ENCODE measurements at regions not wholly inside any gene's neighbourhood (a gene's known extent, or its start where the extent isn't known, plus 50 kb on each side); places are given as distances from the start of the nearest gene placed in this dataset.

GRCh38 chr6:25068866-25069265 lies 133.1 kb upstream of the RIPOR2 start:
- no peak for DNase-seq (ENCODE audit: low spot score)

DNA sequence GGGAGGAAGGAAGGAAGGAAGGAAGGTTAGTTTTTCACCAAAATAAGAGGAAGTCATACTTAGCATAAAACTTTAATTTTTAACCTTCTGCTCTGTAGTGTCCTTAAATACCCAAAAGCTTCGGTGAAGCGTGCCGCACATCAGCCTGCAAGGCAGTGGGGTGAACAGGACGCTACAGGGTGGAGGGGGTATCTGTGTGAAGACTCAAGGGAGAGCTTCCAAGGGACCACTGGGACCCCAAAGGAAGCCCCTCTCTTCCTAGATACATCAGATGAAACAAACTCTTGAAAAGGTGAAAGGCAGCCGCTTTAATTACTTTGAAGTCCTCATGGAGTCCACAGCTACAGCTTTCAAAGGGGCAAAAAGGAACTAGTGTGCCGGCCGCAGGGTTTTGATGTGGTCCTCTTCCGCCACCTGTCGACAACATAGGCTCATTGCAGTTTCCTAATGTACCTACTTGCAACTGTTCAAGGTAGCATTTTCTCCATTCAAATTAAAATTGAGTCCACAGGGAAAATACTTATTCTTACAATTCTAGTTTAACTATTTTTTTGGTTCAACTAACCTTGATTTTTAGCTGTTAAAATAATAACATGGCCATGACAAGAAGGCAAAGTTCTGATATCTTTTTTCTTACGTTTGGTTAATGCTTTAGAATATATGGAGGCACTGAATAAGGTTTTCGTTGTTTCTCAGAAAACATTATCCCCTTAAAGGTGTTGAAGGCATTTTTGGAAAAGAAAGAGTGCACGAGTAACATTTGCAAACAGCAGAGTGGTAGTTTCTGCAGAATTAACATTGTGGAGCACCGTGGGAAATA lies 135.0 kb upstream of the RIPOR2 start:
- peak; percentile 79 for DNase-seq (ENCODE audit: low spot score)

GRCh38 chr6:25078141-25078540 lies 142.4 kb upstream of the RIPOR2 start:
- DNase-seq (ENCODE audit: low spot score): no peak

DNA sequence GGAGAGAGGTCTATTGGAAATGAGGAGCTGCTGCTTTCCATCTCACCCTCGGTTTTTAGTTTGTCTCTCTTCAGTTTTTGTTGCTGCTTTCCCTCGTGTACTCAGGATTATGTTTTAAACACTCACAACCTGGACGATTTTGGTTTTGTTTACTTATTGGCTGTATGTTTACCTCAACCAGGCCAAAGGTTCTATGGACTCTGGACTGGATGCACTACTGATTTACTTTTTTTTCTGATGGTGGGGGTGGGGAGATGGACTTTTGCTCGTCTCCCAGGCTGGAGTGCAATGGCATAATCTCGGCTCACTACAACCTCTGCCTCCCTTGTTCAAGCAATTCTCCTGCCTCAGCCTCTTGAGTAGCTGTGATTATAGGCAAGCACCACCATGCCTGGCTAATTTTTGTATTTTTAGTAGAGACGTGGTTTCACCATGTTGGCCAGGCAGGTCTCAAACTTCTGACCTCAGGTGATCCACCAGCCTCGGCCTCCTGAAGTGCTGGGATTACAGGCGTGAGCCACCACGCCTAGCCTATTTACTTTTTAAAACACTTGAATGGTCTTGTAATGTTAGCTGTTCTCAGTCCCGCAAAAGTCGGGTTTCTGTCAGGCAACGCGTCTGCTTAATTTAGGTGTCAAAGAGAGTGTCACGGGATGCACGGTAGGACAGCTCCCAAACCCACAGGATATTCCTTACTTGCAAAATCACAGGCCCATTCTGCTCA lies 148.2 kb upstream of the RIPOR2 start:
- no peak for DNase-seq (ENCODE audit: low spot score)

DNA sequence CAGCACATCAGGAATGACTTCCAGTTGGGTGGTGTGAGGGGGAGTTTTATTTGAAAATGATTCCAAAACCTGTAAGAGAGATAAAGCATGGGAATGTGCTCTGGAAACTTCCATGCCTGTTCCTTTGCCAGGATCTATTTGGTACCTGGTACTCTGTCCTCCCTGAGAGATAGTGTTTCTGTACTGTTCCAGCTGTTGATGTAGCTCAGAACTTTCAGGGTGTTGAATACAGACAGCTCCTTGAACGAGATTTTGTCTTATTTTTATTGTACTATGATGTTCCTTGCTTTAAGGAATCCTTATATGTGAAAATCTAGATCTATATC lies 148.7 kb upstream of the RIPOR2 start:
- DNase-seq (ENCODE audit: low spot score): no peak

DNA sequence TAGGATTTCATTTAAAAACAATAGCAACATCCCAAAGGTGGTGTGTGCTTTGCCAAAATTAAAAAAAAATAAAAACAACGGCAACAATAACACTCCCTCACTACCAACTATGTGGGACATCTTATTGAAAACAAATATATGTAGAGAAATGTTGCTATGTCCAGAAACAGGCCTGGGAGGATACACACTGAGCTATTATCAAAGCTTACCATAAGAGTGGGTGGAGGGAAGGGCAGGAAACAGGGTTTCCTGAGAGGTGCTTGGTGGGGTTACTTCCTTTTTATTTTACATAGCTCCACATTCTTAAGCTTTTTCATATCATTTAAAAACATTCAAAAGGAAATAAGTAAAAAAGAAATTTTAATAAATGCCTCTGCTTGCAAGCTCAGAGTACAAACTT lies 150.0 kb upstream of the RIPOR2 start:
- DNase-seq (ENCODE audit: low spot score): no peak

GRCh38 chr6:25086500-25087091 lies 150.8 kb upstream of the RIPOR2 start:
- no peak for DNase-seq (ENCODE audit: low spot score)

- DNase-seq (ENCODE audit: low spot score): no peak
Measured at GRCh38 chr6:25088513-25088912, 152.8 kb upstream of the RIPOR2 start.

DNA sequence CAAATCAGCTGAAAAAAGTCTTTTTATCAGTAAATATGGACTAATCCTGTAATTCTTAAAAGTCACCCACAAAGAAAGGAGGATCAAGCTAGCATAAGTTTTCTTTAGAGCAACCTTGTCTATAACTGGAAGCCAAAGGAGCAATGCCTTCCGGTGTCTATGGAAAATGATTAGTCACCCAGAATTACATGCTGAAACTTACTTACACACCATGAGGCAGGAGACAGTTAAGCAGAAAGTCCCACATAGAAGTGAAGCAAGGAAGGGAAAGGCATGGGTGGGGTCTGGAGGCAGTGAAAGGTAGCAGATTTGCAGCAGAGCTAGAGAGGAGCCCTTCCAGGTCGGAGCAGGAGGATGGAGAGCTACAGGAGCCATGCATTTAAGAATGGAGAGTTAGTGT lies 153.7 kb upstream of the RIPOR2 start:
- no peak for DNase-seq (ENCODE audit: low spot score)

DNA sequence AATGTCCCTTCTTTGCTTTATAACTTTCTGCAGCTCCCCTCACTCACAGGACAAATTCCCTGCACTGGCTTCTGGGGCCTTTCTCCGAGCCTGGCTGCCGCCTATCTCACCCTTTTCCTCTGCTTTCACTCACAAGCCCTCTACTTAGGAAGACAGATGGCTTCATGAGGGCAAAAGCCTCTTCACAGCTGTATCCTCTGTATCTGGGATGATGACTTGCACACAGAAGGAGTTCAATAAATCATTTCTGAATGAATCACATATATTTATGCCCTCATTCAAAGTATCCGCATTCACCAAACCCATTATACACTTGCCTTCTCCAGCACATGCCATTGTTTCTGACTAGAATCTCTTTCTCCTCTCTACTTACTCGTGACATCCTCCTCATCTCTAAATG lies 159.0 kb upstream of the RIPOR2 start:
- DNase-seq (ENCODE audit: low spot score): no peak

DNA sequence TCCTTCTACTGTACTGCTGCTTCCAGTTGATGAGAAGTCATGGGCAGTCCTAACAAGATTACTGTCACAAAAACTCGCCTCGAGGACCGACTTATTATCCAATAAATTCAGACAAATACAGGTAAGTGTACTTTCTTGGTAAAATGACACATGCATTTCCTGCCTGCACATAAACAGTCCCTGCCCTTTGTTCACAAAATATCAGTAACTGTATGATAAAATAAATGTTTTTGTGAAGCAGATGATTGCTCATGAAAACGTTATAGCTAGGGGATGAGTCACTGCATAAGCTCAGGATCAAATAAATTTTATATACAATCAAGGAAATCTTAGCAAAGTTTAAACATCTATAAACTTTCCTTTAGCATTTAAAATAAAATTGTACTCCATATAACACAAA lies 164.5 kb upstream of the RIPOR2 start:
- DNase-seq (ENCODE audit: low spot score): peak; percentile 12

DNA sequence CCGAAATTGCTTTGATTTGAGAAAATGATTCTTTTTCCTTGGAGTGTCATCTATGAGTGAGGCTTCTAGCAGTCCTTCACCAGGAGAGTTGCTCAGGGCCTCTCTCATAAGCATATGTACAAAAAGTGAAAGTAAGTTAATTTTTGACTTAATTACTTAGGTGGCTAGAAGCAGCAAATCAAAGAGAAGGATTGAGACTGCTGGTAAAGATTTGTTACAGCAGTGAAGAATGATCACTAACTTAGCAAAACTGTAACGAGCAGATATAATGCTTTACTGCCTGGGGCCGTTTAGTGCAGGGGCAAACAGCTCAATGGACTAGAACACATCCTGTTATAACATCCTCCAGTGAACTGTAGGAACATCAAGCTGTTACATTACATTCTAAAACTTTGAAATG lies 167.8 kb upstream of the RIPOR2 start:
- DNase-seq (ENCODE audit: low spot score): no peak

DNA sequence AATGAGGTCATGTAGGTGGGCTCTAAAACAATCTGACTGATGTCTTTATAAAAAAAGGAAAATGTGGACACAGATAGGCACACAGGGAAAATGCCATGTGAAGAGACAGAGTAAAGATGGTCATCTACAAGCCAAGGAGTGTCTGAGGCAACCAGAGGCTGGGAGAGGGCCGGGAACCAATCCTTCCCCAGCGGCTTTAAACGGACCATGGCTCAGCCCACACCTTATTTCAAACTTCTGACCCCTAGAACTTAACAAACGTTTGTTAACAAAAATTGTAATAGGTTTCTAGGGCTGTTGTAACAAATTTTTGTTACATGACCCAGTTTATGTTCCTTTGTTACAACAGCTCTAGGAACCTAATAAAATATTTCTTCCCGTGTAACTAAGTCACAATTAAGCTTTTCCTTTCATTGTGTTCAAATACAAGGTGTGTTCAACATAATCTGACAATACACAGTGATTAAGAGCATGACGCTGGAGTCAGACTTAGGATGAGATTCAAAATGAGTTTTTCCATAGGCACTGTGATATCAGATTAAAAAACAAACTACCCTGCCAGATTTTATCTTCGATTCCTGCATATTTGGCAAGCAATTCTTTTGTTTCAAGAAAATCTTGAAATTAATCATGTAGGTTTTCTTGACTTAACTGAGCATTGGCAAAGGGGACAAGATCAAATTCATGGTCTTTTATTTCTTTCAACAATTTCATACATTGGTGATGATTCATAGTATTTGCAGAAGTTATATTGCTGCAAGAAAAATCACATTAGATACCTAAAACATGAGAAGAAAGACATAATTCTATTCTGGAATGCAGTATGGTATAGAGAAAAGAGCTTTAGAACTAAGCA lies 169.5 kb upstream of the RIPOR2 start:
- DNase-seq (ENCODE audit: low spot score): no peak

- no peak for DNase-seq (ENCODE audit: low spot score)
Measured at GRCh38 chr6:25107218-25107617, 171.5 kb upstream of the RIPOR2 start.

- DNase-seq (ENCODE audit: low spot score): no peak
Measured at GRCh38 chr6:25111782-25112181, 167.4 kb upstream of the CARMIL1 start.

- no peak for DNase-seq (ENCODE audit: low spot score)
Measured at GRCh38 chr6:25112322-25112773, 166.8 kb upstream of the CARMIL1 start.

DNA sequence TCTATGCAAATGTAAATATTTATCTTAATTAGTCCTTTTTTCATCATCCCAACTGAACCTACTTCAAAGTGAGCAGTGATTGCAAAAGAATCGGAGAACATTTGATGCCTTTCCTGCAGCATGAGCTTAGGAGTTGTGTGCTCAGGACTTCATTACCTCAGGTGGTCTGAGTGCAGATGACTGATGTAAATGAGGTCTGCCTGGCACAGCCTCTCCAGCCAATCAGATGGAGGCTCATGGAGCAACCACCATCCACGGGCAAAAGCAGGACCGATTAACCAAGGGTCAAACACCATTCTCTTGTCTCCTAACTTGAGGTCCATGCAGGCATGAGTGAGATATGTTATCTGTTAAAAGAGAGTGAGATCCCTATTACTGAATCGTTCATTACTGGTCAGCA lies 165.7 kb upstream of the CARMIL1 start:
- DNase-seq (ENCODE audit: low spot score): no peak

- no peak for DNase-seq (ENCODE audit: low spot score)
Measured at GRCh38 chr6:25118038-25118437, 161.1 kb upstream of the CARMIL1 start.

- DNase-seq (ENCODE audit: low spot score): no peak
Measured at GRCh38 chr6:25121186-25121585, 158.0 kb upstream of the CARMIL1 start.

DNA sequence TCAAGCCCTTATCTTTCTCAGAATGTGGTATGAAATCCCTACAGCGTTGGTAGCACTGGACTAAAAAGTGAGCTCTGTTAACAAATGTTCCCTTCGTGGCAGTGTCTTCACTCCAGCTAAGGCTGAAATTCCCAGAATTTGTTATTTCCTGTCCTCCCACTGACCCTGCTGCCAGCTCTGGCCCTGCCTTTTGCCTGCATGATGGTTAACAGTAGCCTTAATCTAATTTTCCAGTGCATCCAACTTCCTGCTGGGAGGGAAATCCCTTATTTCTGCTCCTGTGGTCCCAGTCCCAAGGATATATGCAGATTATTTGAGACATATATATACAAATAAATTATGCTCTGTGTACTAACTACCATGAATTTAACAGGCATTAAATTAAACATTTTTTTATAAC lies 157.2 kb upstream of the CARMIL1 start:
- no peak for DNase-seq (ENCODE audit: low spot score)

DNA sequence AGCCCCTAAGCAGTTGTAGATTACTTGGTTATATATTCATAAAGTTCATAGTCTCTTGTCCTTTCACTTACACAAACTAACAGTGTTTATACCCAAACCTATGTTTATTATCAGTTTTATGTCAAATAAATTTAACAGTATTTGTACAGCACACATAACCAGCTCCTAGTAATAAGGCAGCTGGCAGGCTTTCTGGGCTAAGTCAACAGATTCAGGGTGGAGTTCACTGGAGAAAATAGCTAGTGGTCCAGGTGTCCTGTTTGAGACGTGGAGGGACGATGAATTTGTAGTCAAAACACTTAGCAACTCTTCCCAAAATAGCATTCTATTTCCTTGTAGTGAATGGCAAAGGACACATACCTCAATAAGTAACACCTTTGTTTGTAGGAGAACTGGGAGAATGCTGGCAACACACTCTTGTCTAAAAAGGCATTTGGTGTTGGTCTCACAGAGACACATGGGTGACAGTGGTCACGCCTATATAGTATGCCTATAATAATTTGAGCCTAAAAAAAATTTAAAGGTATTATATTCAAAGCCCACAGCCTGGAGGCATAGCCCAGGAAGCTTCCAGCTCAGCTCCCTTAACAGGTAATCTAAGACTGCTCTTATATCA lies 156.4 kb upstream of the CARMIL1 start:
- no peak for DNase-seq (ENCODE audit: low spot score)

GRCh38 chr6:25124216-25124715 lies 154.9 kb upstream of the CARMIL1 start:
- DNase-seq (ENCODE audit: low spot score): no peak
